Hindlimb muscle (tissue), 1 donor: ENCODE measurements at regions not wholly inside any gene's neighbourhood (a gene's known extent, or its start where the extent isn't known, plus 50 kb on each side); places are given as distances from the start of the nearest gene placed in this dataset.

Source experiments
- DNase-seq: peaks from one replicate; pipeline ENCODE4 v3.0.0-alpha.2; 2013

GRCh38 chr9:87285183-87285850, 212.3 kb upstream of the DAPK1 start:
- no peak for DNase-seq

- no peak for DNase-seq
Observed at GRCh38 chr9:87286506-87286905, 211.2 kb upstream of the DAPK1 start.

- DNase-seq, result no peak
Observed at GRCh38 chr9:87290241-87291052, 207.2 kb upstream of the DAPK1 start.

- no peak for DNase-seq
Observed at GRCh38 chr9:87292449-87293191, 205.0 kb upstream of the DAPK1 start.

- DNase-seq, result peak; percentile 69
Observed at GRCh38 chr9:87294126-87294525, 203.5 kb upstream of the DAPK1 start.

- no peak for DNase-seq
Observed at GRCh38 chr9:87300915-87301314, 196.8 kb upstream of the DAPK1 start.

GRCh38 chr9:87301371-87301770, 196.3 kb upstream of the DAPK1 start:
- no peak for DNase-seq

- DNase-seq, result no peak
Observed at GRCh38 chr9:87305151-87305550, 192.5 kb upstream of the DAPK1 start.

GRCh38 chr9:87306006-87306405, 191.7 kb upstream of the DAPK1 start:
- no peak for DNase-seq

- no peak for DNase-seq
Observed at GRCh38 chr9:87307848-87308247, 189.8 kb upstream of the DAPK1 start.

- no peak for DNase-seq
Observed at GRCh38 chr9:87309236-87309635, 188.4 kb upstream of the DAPK1 start.

GRCh38 chr9:87310827-87311523, 186.7 kb upstream of the DAPK1 start:
- DNase-seq, result no peak

- no peak for DNase-seq
Observed at GRCh38 chr9:87319656-87320055, 178.0 kb upstream of the DAPK1 start.

GRCh38 chr9:87320146-87320884, 177.4 kb upstream of the DAPK1 start:
- DNase-seq, result no peak

GRCh38 chr9:87322840-87323635, 174.6 kb upstream of the DAPK1 start:
- DNase-seq, result no peak

- DNase-seq, result no peak
Observed at GRCh38 chr9:87323928-87324327, 173.7 kb upstream of the DAPK1 start.

GRCh38 chr9:87324613-87325194, 173.0 kb upstream of the DAPK1 start:
- peak; percentile 75 for DNase-seq

- no peak for DNase-seq
Observed at GRCh38 chr9:87327575-87328125, 170.0 kb upstream of the DAPK1 start.

- no peak for DNase-seq
Observed at GRCh38 chr9:87333802-87334201, 163.9 kb upstream of the DAPK1 start.

GRCh38 chr9:87334366-87334765, 163.3 kb upstream of the DAPK1 start:
- no peak for DNase-seq

- no peak for DNase-seq
Observed at GRCh38 chr9:87336407-87336806, 161.3 kb upstream of the DAPK1 start.
